HFF-Myc (cell line): ENCODE measurements at regions not wholly inside any gene's neighbourhood (a gene's known extent, or its start where the extent isn't known, plus 50 kb on each side); places are given as distances from the start of the nearest gene placed in this dataset.

Source experiments
- DNase-seq: peaks from one replicate; pipeline ENCODE4 v3.0.0-alpha.2; 2011; ENCODE audit warnings: low read depth; ENCODE audit errors: extremely low read depth
- H3K4me3 ChIP-seq: replicated peaks from 2 replicates; pipeline ENCODE4 v1.5.1; 2011; ENCODE audit warnings: low read depth, mild to moderate bottlenecking, control low read depth, low read length
- TF ChIP-seq, protein P1 (sequence below): IDR thresholded peaks from 2 replicates; pipeline ENCODE4 v1.5.1; 2012; ENCODE audit warnings: mild to moderate bottlenecking, low read depth, low read length, control low read depth; ENCODE audit errors: missing control alignments

- TF ChIP-seq, protein P1, sequence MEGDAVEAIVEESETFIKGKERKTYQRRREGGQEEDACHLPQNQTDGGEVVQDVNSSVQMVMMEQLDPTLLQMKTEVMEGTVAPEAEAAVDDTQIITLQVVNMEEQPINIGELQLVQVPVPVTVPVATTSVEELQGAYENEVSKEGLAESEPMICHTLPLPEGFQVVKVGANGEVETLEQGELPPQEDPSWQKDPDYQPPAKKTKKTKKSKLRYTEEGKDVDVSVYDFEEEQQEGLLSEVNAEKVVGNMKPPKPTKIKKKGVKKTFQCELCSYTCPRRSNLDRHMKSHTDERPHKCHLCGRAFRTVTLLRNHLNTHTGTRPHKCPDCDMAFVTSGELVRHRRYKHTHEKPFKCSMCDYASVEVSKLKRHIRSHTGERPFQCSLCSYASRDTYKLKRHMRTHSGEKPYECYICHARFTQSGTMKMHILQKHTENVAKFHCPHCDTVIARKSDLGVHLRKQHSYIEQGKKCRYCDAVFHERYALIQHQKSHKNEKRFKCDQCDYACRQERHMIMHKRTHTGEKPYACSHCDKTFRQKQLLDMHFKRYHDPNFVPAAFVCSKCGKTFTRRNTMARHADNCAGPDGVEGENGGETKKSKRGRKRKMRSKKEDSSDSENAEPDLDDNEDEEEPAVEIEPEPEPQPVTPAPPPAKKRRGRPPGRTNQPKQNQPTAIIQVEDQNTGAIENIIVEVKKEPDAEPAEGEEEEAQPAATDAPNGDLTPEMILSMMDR, result no peak
- peak overlapping the region; percentile 77 for H3K4me3 ChIP-seq
- no peak for DNase-seq
Measured at GRCh38 chr1:198933515-198934222, 294.8 kb downstream of the PTPRC start.

DNA sequence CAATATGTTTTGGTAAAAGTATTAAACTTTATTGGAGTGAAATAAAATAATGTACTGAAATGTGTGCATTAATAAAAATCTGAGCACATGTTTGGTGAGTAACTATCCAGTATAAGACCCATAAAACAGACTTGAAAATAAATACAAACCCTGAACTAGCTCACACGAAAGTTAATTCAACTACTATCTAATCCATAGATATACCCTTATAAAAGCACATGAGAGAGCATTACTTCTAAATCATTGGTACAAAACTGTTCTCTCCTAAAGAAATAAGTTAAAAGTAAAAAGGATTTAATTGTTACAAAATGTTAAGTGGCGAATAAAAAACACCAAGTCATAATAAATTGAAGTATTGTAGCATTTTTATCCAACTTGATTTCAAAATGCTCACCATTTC, 295.6 kb downstream of the PTPRC start:
- TF ChIP-seq, protein P1, result no peak
- H3K4me3 ChIP-seq, result peak overlapping the region; percentile 77
- no peak for DNase-seq

GRCh38 chr1:198934901-198935305, 296.1 kb downstream of the PTPRC start:
- DNase-seq, result no peak
- TF ChIP-seq, protein P1, result no peak
- peak overlapping the region; percentile 77 for H3K4me3 ChIP-seq

- H3K4me3 ChIP-seq, result peak overlapping the region; percentile 77
- DNase-seq, result peak; percentile 93
- TF ChIP-seq, protein P1, result no peak
Measured at GRCh38 chr1:198935306-198935921, 296.6 kb downstream of the PTPRC start.

DNA sequence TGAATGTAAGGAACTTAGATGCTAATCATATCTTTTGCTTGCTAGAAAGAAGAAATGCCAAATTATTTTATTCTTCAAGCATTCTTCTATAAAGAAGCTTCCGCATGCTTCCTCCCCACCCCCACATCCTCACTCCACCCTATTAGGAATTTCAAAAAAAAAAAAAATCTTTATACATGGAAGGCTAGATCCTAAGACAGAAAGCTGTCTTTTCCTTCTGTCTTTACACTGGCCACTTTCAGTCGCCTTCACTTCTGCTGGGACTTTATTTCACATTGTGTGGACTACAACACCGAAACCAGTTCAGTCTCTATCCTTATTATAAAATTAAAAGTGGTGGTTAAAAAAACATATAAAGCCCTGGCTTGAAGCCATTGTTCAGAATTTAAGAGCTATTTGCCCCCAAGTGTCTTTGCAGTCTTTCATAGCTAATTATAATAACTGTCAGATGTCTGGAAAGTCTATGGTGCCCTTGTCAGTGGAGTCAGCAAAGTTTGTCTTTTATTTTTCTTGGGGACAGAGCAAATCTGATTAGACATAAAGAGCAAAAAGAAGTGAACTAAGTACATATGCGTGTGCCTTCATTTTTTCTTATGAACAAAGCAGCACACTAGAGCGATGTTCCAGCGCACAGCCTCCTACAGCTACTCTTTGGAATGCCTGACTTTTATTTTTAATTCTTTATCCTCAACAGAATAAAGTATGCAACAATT, 297.7 kb downstream of the PTPRC start:
- peak overlapping the region; percentile 77 for H3K4me3 ChIP-seq
- no peak for DNase-seq
- TF ChIP-seq, protein P1, result no peak

GRCh38 chr1:198937231-198938031, 298.6 kb downstream of the PTPRC start:
- peak; percentile 86 for DNase-seq
- H3K4me3 ChIP-seq, result peak overlapping the region; percentile 77
- TF ChIP-seq, protein P1, result no peak
